ENCODE measurements at regions not wholly inside any gene's neighbourhood (a gene's known extent, or its start where the extent isn't known, plus 50 kb on each side); places are given as distances from the start of the nearest gene placed in this dataset.
"Not testable (repeated sequence)": the region's sequence is repeated elsewhere in the genome, so short reads cannot be mapped to it uniquely, and the experiment has no call there.

- no peak for TF ChIP-seq CTCF (conservative IDR thresholded peaks at IDR 0.05; ENCODE audit: low read depth, low read length)
- no peak for DNase-seq (ENCODE audit: low read depth)
- H3K4me3 ChIP-seq (ENCODE audit: low read depth, low read length): no peak overlapping the region
Measured at GRCh38 chr4:170202721-170203120, 113.0 kb upstream of the AADAT start.

- no peak for TF ChIP-seq CTCF (conservative IDR thresholded peaks at IDR 0.05; ENCODE audit: low read depth, low read length)
- peak; percentile 45 for DNase-seq (ENCODE audit: low read depth)
- H3K4me3 ChIP-seq (ENCODE audit: low read depth, low read length): no peak overlapping the region
Measured at GRCh38 chr4:170198747-170199146, 109.0 kb upstream of the AADAT start.

GRCh38 chr4:170194794-170195193, 105.0 kb upstream of the AADAT start:
- peak; percentile 10 for DNase-seq (ENCODE audit: low read depth)
- not testable (repeated sequence) for H3K4me3 ChIP-seq (ENCODE audit: low read depth, low read length)

- no peak for TF ChIP-seq CTCF (conservative IDR thresholded peaks at IDR 0.05; ENCODE audit: low read depth, low read length)
- DNase-seq (ENCODE audit: low read depth): no peak
- no peak overlapping the region for H3K4me3 ChIP-seq (ENCODE audit: low read depth, low read length)
Measured at GRCh38 chr4:170193496-170193895, 103.7 kb upstream of the AADAT start.

- no peak for DNase-seq (ENCODE audit: low read depth)
- H3K4me3 ChIP-seq (ENCODE audit: low read depth, low read length): no peak overlapping the region
- no peak for TF ChIP-seq CTCF (conservative IDR thresholded peaks at IDR 0.05; ENCODE audit: low read depth, low read length)
Measured at GRCh38 chr4:170190265-170190664, 100.5 kb upstream of the AADAT start.

GRCh38 chr4:170170861-170171260, 81.1 kb upstream of the AADAT start:
- TF ChIP-seq CTCF (conservative IDR thresholded peaks at IDR 0.05; ENCODE audit: low read depth, low read length): no peak
- DNase-seq (ENCODE audit: low read depth): no peak
- H3K4me3 ChIP-seq (ENCODE audit: low read depth, low read length): no peak overlapping the region

GRCh38 chr4:170169699-170170098, 79.9 kb upstream of the AADAT start:
- TF ChIP-seq CTCF (conservative IDR thresholded peaks at IDR 0.05; ENCODE audit: low read depth, low read length): no peak
- H3K4me3 ChIP-seq (ENCODE audit: low read depth, low read length): no peak overlapping the region
- no peak for DNase-seq (ENCODE audit: low read depth)

GRCh38 chr4:170167678-170168077, 77.9 kb upstream of the AADAT start:
- H3K4me3 ChIP-seq (ENCODE audit: low read depth, low read length): no peak overlapping the region
- DNase-seq (ENCODE audit: low read depth): no peak
- TF ChIP-seq CTCF (conservative IDR thresholded peaks at IDR 0.05; ENCODE audit: low read depth, low read length): no peak

GRCh38 chr4:170166193-170166592, 76.4 kb upstream of the AADAT start:
- DNase-seq (ENCODE audit: low read depth); H3K4me3 ChIP-seq (ENCODE audit: low read depth, low read length): not testable (repeated sequence)
